ENCODE measurements at regions not wholly inside any gene's neighbourhood (a gene's known extent, or its start where the extent isn't known, plus 50 kb on each side); places are given as distances from the start of the nearest gene placed in this dataset.

DNA sequence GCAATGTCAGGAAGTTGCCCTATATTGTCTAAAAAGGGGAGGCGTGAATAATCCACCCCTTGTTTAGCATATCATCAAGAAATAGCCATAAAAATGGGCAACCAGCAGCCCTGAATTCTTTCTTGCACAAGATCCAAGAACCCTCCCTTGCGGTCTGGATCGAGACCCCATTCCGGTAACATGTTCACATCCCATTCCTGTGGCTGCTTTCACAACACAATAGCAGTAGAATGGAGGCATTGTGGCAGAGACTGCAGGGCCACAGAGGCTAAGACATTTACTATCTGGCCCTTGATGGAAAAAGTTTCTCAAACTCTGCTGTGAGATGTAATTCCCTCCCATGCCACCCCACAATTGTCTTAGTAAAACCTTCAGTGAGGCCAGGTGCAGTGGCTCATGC is 73.2 kb downstream of the RMI2 start:
- no peak for TF ChIP-seq MXI1 (IDR thresholded peaks at IDR 0.05; ENCODE audit: borderline replicate concordance, low read depth, low read length)
- TF ChIP-seq CBFB (CRISPR knock-in tag; IDR thresholded peaks at IDR 0.05), result no peak
- no peak for TF ChIP-seq RNF2 (conservative IDR thresholded peaks at IDR 0.05; ENCODE audit: low read depth)
- TF ChIP-seq ZNF263 (CRISPR knock-in tag; IDR thresholded peaks at IDR 0.05), result no peak
- no peak for TF ChIP-seq ZNF660 (CRISPR knock-in tag; IDR thresholded peaks at IDR 0.05; ENCODE audit: borderline replicate concordance, low read depth)
- TF ChIP-seq, protein P1, sequence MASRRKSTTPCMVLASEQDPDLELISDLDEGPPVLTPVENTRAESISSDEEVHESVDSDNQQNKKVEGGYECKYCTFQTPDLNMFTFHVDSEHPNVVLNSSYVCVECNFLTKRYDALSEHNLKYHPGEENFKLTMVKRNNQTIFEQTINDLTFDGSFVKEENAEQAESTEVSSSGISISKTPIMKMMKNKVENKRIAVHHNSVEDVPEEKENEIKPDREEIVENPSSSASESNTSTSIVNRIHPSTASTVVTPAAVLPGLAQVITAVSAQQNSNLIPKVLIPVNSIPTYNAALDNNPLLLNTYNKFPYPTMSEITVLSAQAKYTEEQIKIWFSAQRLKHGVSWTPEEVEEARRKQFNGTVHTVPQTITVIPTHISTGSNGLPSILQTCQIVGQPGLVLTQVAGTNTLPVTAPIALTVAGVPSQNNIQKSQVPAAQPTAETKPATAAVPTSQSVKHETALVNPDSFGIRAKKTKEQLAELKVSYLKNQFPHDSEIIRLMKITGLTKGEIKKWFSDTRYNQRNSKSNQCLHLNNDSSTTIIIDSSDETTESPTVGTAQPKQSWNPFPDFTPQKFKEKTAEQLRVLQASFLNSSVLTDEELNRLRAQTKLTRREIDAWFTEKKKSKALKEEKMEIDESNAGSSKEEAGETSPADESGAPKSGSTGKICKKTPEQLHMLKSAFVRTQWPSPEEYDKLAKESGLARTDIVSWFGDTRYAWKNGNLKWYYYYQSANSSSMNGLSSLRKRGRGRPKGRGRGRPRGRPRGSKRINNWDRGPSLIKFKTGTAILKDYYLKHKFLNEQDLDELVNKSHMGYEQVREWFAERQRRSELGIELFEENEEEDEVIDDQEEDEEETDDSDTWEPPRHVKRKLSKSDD (CRISPR knock-in tag; IDR thresholded peaks at IDR 0.05; ENCODE audit: low read depth), result no peak
- no peak for TF ChIP-seq SETDB1 (CRISPR knock-in tag; IDR thresholded peaks at IDR 0.05; ENCODE audit: borderline replicate concordance)
- TF ChIP-seq ZNF292 (CRISPR knock-in tag; IDR thresholded peaks at IDR 0.05; ENCODE audit: borderline replicate concordance, low read depth), result no peak
- no peak for TF ChIP-seq KMT2A (CRISPR knock-in tag; IDR thresholded peaks at IDR 0.05)
- no peak for TF ChIP-seq EP300 (IDR thresholded peaks at IDR 0.05; ENCODE audit: low read depth in 2 of 2, low read length in 2 of 2)
- TF ChIP-seq EP300 (CRISPR knock-in tag; IDR thresholded peaks at IDR 0.05; ENCODE audit: borderline replicate concordance), result no peak
- TF ChIP-seq CTCF (CRISPR knock-in tag; IDR thresholded peaks at IDR 0.05), result no peak
- no peak for TF ChIP-seq ZNF614 (CRISPR knock-in tag; IDR thresholded peaks at IDR 0.05; ENCODE audit: borderline replicate concordance)

All from HepG2 (cell line).